Cardiac septum (tissue), 1 donor: ENCODE measurements at regions not wholly inside any gene's neighbourhood (a gene's known extent, or its start where the extent isn't known, plus 50 kb on each side); places are given as distances from the start of the nearest gene placed in this dataset.
"Not testable (repeated sequence)": the region's sequence is repeated elsewhere in the genome, so short reads cannot be mapped to it uniquely, and the experiment has no call there.

Experiments used
- DNase-seq: peaks from one replicate; pipeline ENCODE4 v3.0.0-alpha.2; 2020; ENCODE audit warnings: low spot score
- intact Hi-C: fragments of 100-400 bp; cut with DNase I; formaldehyde crosslinking; loops from one replicate; pipeline ENCODE4 v1.14.0; 2022
- donor health status: DM: no; HTN: no; CAD: no.

DNA sequence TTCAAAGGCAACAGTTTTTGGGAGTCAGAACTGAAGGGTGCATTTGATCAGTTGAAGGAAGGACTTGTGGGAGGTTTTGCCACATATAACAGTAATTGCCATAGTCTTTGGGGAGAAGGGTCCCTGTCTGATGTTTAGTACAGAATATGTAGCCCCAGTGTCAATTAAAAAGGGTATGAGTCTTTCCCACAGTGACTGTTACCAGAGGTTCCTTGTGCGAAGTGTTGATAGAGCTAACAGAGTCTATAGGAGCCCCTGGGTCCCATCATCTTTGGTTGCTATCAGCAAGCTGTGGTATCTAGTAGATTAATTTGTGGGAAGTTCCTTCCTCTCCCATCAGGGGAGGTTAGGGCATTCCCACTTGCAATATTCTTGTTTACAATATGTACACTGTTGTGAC is 329.2 kb downstream of the PTPRU start:
- intact Hi-C loops, result no loop called here
- DNase-seq, result no peak

DNA sequence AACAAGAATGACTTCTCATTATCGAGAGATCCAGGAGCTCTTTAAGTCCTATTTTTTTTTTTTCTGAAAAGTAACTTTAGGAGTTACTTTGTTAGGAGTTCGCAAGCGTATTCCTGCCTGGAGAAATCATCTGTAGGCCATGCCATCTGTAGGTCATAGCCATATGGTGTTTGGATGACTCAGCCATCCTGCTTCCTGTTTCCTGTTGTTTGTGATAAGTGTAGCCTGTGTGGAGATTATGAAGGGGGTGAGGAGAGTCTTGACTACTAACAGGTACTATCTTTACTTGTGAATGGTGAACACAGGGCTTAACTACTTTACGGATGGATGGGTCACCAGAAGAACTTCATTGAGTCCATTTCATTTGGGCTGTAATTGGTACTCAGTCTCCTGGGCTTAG is 327.2 kb downstream of the PTPRU start:
- DNase-seq, result no peak

DNA sequence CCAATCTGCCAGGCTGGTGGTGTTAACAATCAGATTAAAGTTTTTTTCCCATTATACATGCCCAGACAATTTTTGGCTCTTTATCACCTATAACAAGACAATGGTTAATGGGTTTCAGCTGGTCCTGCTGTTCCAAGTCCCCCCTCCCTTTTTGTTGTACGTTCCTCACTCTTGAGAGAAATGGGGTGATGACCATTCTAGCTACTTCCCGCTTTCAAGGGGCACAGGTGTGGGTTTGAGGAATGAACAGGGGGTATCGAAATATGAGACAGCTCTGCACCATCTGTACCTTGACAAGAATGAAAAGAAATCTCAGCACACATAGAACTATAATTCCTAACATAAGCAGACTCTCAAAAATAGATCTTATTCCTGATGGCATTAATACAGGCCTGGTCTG is 326.8 kb downstream of the PTPRU start:
- no peak for DNase-seq
- intact Hi-C loops, result no loop called here

More for the DNA sequence above, 327.2 kb downstream of the PTPRU start:
- intact Hi-C loops, result no loop called here

DNA sequence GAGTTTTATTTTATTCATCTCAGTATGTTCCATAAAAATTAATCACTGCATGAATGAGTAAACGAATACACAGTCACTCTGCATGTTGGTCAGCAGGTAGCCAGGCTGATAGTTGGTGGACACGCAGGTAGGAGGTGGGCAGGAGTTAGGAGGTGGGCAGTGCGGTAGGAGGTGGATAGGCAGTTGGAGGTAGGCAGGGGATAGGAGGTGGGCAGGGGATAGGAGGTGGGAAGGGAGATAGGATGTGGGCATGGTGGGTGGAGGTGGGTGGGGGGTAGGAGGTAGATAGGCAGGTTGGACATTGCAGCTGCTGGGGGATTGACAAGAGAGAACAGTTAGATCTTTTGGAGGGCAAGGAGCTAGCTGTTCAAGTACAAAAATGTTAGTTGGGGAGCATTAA is 322.7 kb downstream of the PTPRU start:
- intact Hi-C loops, result no loop called here
- no peak for DNase-seq

DNA sequence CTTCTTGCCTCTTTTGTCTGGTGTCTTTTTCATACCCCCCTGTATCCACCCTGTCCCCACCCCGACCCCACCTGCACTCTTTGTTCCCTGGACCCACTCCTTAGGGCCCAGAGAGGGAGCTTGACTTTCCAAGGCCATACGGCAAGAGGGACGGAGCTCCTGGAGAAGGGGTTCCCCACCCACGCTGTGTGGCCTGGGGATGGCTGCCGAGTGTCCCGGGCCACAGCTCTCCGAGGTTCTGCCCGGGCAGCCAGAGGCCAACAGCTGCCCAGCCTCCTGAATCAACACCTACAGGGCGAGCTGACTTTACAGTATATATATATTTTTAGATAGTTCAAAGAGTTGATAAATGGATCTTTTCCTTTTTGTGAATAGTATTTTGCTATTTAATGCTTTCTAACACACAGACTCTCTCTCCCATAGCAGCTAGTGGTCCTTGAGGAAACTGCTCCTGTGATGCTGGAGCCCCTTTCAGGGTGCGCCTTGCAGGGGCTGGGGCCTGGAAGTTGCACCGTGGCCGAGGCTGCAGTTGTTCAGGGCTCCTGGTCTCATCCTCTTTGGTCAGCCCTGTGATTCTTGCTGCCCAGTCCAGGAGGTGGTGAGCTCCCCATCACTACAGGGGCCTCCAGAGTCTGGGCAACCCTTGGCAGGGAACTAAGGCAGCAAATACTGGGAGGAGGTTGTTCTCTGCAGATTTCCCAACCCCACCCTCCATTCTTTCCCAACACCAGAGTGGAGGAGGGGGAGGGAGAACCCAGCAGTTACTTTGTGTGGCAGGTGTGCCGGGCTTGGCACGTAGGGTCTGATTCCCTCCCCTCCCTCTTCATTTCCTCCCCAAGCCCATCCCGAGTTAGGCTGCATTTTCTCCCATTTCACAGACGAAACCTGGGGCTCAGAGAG is 321.6 kb downstream of the PTPRU start:
- DNase-seq, result no peak
- intact Hi-C loops, result no loop called here

DNA sequence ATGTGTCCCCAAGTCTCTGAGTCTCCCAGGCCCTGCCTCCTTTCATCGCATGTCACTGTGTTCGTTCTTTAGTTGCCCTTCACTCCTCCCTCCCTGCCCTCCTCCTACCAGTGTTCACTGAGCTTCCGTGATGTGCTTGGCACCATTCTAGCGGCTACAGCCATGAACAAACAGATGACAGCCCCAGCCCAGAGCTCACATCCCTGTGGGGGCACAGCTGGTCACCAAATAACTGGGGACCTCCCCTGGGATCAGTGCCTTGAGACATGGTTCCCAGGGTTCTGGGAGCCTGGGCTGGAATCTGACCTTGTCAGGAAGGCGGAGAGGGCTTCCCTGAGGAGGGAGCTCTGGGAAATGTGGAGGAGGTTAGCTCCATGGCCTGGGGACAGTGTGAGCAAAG is 320.7 kb downstream of the PTPRU start:
- intact Hi-C loops, result no loop called here

DNA sequence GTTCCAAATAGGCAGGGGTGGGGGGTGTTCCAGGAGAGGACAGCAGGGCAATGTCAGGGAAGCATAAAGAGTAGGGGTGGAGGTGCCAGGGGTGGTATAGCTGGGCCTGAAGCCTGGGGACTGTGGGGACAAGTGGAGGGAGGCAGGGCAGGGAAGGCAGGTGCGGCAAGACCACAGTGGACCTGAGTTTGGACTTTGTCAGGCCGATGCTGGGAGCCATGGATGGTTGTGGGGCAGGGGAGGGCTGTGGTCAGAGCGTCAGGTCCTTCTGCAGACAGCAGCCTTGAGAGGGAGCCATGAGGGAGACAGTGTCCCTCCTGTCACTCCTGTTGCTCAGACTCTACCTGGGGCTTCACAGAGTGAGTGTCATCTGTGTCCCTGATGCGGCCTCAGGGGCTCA is 320.3 kb downstream of the PTPRU start:
- DNase-seq, result no peak
- intact Hi-C loops, result no loop called here

More for the DNA sequence above, 320.7 kb downstream of the PTPRU start:
- DNase-seq, result no peak

DNA sequence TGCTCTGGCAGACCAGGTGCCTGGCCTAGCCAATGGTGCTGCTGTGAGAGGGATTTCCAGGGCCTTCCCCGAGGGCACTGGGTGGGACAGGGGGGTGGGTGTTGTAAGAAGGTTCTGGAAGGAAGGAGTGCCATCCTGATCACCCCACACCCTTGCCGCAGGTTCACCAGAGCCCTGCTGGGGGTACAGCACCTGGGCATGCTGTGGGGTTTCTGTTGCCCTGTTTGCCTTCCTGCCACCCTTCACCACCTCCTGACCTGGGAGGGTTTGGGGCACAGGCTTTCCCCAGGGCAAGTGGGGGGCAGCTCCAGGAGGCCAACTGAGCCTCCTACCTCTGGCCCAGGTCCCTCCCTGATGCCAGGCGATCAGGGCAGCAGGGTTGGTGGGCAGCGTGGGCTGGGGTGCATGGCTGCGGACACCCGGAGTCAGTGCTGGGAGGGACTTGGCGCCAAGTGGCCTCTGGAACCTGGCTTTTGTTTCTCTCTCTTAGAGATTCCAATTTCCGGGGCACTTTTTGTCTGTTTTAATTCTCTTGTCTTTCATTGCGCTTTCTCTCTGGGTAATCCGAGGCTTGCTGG is 318.8 kb downstream of the PTPRU start:
- intact Hi-C loops, result no loop called here
- no peak for DNase-seq

DNA sequence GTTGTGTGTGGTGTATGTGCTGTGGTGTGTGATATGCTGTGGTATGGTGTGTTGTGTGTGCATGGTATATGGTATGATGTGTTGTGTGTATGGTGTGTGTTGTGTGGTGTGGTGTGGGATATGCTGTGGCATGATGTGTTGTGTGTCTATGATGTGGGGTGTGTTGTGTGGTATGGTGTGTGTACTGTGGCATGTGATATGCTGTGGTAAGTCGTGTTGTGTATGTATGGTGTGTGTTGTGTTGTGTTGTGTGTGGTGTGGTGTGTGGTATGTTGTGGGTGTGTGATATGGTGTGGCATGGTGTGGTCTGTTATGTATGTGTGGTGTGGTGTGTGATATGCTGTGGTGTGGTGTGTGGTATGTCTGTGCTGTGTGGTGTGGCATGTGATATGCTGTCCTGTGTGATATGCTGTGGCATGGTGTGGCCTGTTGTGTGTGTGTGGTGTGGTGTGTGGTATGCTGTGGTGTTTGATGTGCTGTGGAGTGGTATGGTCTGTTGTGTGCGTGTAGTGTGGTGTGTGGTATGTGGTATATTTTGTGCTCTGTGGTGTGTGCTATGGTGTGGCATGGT is 318.0 kb downstream of the PTPRU start:
- DNase-seq, result no peak
- intact Hi-C loops, result no loop called here

DNA sequence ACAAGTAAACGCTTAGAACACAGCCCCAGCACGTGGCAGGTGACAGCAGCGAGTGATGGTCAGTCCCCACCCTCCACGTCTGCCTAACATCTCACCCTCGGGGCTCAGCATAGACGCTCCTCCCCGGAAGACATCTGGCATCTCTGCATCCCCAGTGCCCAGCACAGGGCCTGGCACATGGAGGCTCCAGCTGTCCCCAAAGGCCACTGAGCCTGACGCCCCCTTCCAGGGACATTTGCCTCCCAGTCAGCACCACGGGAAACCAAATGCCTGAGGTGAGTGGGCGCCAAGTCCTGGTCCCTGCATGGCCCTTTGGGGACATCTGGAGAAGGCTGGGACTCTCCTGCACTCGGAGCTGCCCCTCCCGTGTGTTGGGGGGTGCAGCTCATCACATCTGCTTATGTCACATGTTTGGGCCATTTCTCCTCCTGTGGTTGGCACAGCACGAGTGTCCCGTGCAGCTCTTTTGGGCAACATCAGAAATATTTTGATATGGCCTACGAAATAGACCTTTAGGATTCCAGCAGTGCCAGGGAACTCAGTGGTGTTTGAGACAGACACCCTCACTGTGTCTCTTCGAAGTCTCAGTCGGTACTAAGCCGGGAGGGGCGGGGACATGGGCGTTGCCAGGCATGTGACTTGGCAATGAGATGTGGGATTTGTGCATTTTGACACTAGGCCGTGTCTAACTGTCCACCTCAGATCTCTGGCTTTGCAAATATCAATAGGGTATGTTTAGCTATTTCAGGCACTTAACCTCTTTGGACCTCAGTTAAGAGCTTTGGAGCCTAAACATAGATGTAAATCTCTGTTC is 315.0 kb downstream of the PTPRU start:
- no peak for DNase-seq
- intact Hi-C loops, result no loop called here

DNA sequence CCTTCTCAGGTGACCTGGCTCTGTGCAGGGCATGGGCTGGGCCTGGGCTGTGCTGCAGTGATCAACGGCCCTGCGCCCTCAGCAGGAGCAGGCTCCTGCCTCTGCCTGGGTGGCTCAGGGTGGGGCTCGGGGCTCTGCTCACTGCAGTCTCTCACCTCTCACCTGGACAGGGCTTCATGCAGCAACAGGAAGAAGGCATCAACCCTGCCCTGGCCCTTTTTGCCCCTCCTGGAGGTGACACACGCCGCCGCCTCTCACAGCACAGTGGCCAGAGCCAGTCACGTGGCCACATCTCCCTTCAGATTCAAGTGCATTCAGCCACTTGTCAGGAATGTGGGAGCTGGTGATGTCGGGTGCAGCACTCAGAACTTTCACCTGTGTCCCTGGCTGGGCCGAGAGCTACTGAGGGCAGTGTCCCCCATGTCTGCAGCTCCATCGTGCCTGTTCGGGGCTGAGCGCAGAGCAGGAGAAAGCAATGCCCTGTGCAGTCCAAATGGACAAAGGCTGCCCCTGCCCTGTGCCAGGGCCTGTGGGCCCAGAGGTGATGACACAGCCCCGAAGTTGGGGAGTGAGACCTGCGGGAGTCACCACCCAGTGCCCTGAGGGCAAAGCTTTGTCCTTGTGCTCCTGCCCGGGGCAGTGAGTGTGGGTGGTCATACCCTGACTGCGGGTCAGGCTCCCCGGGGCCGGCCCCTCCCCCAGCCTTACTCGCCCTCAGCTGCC is 314.0 kb downstream of the PTPRU start:
- DNase-seq, result no peak
- intact Hi-C loops, result no loop called here

DNA sequence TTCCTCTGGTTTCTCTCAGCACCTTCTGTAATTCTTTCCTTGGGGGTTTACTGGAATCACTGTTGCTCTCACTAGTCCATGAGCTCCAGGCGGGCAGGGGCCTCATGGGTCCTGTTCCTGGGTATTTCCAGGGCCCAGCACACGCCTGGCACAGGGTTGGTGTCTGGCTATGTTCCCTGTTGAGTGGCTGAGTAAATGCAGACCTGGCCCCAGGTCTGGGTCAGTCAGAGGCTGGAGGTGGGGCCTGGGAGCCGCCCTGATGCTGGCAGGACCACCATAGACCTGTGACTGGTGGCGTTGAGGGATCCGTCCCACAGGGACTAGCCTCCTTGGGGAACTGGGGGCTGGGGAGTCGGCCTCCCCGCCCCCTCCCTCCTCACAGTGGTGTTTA is 313.4 kb downstream of the PTPRU start:
- intact Hi-C loops, DNase-seq: not testable (repeated sequence)

DNA sequence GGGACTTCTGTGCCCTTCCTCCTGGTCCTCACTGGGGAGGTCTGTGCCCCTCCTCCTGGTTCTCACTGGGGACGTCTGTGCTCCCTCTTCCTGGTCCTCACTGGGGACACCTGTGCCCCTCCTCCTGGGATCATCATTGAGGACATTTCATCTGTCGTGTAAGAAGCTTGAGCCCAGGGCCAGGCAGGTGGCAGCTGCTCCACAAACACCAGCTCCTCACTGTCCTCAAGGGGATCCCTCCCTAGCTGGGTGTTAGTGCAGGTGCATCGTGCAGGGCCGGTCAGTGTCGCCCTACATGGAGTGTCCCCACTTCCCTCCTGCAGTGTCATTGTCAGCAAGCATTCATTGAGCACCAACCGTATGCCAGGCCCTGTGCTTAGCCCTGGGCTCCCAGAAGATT is 312.7 kb downstream of the PTPRU start:
- DNase-seq, result no peak
- intact Hi-C loops, result no loop called here

DNA sequence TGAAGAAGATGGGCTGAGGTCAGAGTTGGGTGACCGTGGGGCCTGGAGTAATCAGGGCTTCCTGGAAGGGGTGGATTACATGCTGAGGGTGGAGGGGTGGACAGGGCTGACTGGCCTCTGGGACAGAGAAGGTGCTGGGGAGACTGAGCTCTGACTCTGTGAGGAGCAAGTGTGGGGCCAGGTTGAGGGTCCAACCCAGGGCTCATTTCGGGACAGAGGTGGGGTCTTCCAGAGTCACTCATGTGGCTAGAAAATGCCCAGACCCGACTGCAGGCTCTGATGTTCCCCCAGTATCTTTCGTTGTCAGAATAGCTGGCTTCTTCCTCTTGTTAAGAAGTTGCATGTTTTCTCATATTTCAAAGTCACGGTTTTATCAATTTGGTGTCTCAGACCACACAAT is 311.8 kb downstream of the PTPRU start:
- intact Hi-C loops, result no loop called here
- DNase-seq, result no peak

DNA sequence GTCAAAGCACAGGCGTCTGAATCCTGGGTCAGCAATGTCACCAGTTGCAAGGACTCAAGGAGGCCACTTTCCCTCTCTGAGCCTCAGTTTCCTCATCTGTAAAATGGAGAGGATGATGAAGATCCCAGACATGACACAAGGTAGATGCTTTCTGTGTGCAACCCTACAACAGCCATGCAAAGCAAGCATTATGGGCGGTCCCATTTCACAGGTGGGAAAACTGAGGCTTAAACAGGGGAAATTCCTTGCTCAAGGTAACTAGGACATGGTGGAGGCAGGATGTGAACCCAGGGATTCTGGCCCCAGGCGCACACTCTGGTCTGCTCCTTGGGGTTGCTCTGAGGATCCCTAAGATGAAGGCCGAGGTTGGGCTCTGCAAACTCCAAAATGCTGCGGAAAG is 311.0 kb downstream of the PTPRU start:
- no peak for DNase-seq
- intact Hi-C loops, result no loop called here

DNA sequence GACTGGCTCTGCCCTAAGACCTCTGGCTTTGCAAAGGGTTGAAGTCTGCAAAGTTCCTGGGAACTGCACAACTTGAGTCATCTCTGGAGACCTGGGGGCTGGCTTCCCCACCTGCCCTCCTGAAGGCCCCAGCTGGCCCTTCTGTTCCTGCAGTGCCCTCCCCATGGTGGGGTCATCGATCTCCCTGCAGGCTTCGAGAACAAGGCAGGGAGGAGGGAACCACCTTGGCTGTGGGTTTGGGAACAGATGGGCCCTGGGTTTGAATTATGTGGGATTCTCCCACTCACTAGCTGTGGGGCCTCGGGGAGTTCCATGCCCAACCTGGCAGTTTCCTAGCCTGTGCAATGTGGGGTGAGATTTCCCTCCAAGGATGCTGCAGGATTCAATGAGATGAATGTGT is 310.2 kb downstream of the PTPRU start:
- DNase-seq, result no peak
- intact Hi-C loops, result no loop called here

DNA sequence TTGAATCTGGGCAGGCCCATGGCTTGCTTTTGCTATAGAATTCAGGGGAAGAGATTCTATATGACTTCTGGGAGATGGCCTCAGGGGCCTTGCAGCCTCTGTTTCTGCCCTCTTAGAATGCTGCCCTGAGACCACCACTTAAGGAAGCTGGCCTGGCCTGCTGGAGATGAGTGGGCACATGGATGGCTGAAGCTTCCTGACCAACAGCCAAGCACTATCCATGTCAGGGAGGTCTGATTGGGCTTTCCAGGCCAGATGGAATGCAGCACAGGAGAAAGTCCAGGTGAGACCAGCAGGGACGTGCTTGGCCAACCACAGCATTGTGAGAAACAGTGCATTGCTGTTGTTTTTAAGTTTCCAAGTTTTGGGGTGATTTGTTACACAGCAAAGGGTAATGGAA is 308.1 kb downstream of the PTPRU start:
- intact Hi-C loops, result no loop called here
- DNase-seq, result no peak

DNA sequence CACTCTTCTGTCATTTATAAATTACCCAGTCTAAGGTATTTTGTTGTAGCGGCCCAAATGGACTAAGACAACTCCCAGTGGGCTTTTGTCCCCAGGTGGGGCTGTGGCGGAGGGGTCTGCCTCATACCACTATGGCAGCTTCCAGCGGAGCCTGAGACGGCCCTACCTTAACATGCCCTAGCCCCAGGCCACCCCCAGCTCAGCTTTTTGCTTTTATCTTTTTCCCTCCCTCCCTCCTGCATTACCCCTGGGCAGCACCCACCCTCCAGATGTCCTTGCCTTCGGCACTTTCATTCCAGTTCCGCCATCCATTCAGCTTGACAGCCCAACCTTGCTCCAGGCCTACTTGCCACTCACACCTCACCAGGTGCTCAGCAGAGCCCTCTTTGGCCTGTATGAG is 307.3 kb downstream of the PTPRU start:
- intact Hi-C loops, result no loop called here
- DNase-seq, result no peak

DNA sequence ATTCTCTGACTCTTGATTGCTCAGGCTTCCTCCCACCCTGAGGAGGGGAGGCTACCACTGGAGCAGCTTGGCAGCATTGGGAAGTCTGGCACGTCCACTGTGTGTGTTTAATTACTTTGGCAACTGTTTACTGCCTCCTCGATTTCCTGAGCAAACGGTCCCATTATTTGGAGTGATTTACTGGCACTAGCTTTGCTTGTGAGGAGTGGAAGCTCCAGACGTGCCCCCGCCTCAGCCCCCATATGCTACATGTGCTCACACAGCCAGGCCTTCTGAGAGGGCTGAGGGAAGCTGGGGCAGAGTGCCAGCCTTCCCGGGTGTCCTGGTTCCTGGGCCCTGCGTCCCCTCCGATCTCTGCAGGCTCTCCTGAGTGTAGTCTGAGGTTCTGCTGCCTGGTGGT is 306.2 kb downstream of the PTPRU start:
- no peak for DNase-seq
- intact Hi-C loops, result no loop called here

DNA sequence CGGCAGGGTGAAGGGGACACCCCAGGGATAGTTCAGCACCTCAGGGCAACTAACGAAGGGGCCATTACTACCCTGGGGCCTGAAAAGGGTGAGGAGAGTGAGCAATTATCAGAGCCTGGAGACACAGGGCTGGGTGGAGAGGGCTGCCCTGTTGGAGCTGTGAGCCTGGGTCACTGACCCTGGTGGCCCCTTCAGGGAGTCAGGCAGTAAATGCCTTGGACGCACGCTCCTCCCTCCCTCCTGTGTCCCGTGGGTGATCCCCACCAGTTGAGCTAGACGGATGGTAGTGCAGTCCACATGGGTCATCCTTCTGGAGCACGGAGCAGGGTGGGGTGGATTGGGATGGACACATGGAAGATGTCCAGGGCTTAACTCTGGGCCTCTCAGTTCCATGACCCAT is 305.3 kb downstream of the PTPRU start:
- intact Hi-C loops, result no loop called here
- no peak for DNase-seq
